Ovary (tissue), 7 donors: ENCODE measurements at regions not wholly inside any gene's neighbourhood (a gene's known extent, or its start where the extent isn't known, plus 50 kb on each side); places are given as distances from the start of the nearest gene placed in this dataset.

Experiments used
- DNase-seq, 5 donors: peaks; one replicate each; pipeline ENCODE4 v3.0.0-alpha.2; 2019 to 2020
- H3K27ac ChIP-seq, 2 donors: fragments of 200-600 bp; one replicate each; pipeline versions ENCODE4 v1.5.1 to v1.8.0; 2019 to 2022
- H3K27me3 ChIP-seq: fragments of 200-600 bp; one replicate; pipeline ENCODE4 v1.8.0; 2022
- H3K36me3 ChIP-seq: fragments of 200-600 bp; sonication (generic); one replicate; pipeline ENCODE4 v1.5.1; 2019
- H3K4me1 ChIP-seq: one replicate; pipeline ENCODE4 v1.8.1; 2013; ENCODE audit warnings: mild to moderate bottlenecking, moderate library complexity; ENCODE audit not compliant: insufficient read depth
- H3K4me3 ChIP-seq: fragments of 200-600 bp; sonication (generic); one replicate; pipeline ENCODE4 v1.5.1; 2017
- H3K9me3 ChIP-seq, 2 donors: fragments of 200-600 bp in 1 of 2; sonication (generic) in 1 of 2; one replicate each; pipeline versions ENCODE4 v1.5.1 to v1.8.1; 2013 to 2019; ENCODE audit warnings: mild to moderate bottlenecking in 1 of 2, moderate library complexity in 1 of 2
- EP300 ChIP-seq: sonication (generic); formaldehyde crosslinking; IDR thresholded peaks from one replicate; pipeline ENCODE4 v1.6.1; 2017; ENCODE audit warnings: antibody characterized with exemption
- POLR2A ChIP-seq: fragments of 450-650 bp; IDR thresholded peaks from one replicate; pipeline ENCODE4 v1.6.1; 2017; ENCODE audit warnings: antibody characterized with exemption, mild to moderate bottlenecking, moderate library complexity
- WGBS, 3 donors: extraction: QIAGEN DNeasy Blood & Tissue Kit in 1 of 3; methylation state at CpG; one replicate each; pipeline versions ENCODE4 v1.1.5 to v1.1.7; 2013 to 2017; 5-methylcytosine and 5-hydroxymethylcytosine counted together
- intact Hi-C, 4 donors: fragments of 100-400 bp; cut with DNase I; formaldehyde crosslinking; loops; one replicate each; pipeline versions ENCODE4 v1.11.0 to v1.15.1; 2022 to 2023
- TF ChIP-seq, protein P1 (sequence below), 3 donors: fragments of 450-650 bp in 2 of 3; fragments of 200-600 bp in 1 of 3; IDR thresholded peaks; one replicate each; pipeline versions ENCODE4 v1.5.1 to v1.8.0; 2016 to 2022; ENCODE audit warnings: antibody characterized with exemption in 3 of 3, mild to moderate bottlenecking in 1 of 3
- donor health status: DM: no; HTN: no; CAD: no; lungs with moderate emphysema.
- donor health status: DM: no; HTN: no; CAD: no.
- donor health status: Bipolar disorder and iron deficiency.
- donor health status: DM: no; HTN: no; CAD: no.
- donor health status: DM: yes; HTN: yes; CAD: no.

DNA sequence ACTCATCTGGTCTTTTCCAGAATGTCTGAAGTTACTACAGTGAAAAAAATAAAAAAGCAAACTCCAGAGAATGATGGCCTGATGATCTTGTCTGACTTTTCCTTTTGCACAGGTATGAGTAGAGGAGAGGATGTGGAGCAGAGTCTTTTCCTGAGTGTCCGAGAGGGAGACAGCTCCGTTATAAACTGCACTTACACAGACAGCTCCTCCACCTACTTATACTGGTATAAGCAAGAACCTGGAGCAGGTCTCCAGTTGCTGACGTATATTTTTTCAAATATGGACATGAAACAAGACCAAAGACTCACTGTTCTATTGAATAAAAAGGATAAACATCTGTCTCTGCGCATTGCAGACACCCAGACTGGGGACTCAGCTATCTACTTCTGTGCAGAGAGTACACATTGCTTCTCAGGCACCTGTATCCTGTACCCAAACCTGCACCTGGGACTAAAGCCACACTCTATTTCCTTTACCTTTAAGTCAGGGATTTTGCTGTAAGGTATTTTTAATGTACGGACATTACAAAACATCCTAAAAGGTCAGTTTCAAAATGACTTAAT is 75.8 kb upstream of the OR4E1 start:
- TF ChIP-seq EP300 (no peak), POLR2A (no peak)
- TF ChIP-seq, protein P1, sequence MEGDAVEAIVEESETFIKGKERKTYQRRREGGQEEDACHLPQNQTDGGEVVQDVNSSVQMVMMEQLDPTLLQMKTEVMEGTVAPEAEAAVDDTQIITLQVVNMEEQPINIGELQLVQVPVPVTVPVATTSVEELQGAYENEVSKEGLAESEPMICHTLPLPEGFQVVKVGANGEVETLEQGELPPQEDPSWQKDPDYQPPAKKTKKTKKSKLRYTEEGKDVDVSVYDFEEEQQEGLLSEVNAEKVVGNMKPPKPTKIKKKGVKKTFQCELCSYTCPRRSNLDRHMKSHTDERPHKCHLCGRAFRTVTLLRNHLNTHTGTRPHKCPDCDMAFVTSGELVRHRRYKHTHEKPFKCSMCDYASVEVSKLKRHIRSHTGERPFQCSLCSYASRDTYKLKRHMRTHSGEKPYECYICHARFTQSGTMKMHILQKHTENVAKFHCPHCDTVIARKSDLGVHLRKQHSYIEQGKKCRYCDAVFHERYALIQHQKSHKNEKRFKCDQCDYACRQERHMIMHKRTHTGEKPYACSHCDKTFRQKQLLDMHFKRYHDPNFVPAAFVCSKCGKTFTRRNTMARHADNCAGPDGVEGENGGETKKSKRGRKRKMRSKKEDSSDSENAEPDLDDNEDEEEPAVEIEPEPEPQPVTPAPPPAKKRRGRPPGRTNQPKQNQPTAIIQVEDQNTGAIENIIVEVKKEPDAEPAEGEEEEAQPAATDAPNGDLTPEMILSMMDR (IDR thresholded peaks at IDR 0.05) = no peak
- Histone ChIP-seq H3K9me3 (no peaks in the 10 kb centered on the region), H3K27ac (no peak overlapping the region), H3K27me3 (no peaks in the 10 kb centered on the region), H3K4me3 (no peak overlapping the region), H3K36me3 (no peaks in the 10 kb centered on the region), H3K4me1 (no peaks in the 10 kb centered on the region)
- intact Hi-C loops = no loop called here
- WGBS, 3 donors = 65 to 81% (median 69%) methylated on average over 5 of the region's 5 CpGs
- DNase-seq = no peak

DNA sequence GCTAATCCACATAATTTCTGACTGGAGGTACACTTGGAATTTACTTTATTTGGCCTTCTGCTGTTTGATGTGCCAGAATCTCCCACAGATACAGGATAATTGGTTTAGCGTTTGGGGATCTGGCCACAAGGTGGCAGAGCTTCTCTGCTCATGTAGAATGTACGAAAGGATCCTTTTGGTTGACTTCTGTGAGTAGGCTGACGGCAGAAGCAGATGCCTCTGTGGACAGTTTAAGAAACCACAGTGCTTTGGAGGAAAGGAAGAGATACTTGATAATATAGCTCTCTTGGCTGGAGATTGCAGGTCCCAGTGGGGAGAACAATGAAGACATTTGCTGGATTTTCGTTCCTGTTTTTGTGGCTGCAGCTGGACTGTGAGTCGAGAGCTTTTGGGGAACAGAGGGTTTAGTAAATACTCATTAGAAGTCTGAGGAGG is 75.3 kb upstream of the OR4E1 start:
- no peaks in the 10 kb centered on the region for H3K27me3 ChIP-seq
- H3K27ac ChIP-seq = no peak overlapping the region
- H3K36me3 ChIP-seq = no peaks in the 10 kb centered on the region
- H3K4me3 ChIP-seq = no peak overlapping the region
- TF ChIP-seq POLR2A = no peak
- WGBS, 3 donors = 16 to 19% (median 16%) methylated on average over 5 of the region's 5 CpGs
- no peaks in the 10 kb centered on the region for H3K9me3 ChIP-seq
- DNase-seq = no peak
- intact Hi-C loops = no loop called here
- H3K4me1 ChIP-seq = no peaks in the 10 kb centered on the region

DNA sequence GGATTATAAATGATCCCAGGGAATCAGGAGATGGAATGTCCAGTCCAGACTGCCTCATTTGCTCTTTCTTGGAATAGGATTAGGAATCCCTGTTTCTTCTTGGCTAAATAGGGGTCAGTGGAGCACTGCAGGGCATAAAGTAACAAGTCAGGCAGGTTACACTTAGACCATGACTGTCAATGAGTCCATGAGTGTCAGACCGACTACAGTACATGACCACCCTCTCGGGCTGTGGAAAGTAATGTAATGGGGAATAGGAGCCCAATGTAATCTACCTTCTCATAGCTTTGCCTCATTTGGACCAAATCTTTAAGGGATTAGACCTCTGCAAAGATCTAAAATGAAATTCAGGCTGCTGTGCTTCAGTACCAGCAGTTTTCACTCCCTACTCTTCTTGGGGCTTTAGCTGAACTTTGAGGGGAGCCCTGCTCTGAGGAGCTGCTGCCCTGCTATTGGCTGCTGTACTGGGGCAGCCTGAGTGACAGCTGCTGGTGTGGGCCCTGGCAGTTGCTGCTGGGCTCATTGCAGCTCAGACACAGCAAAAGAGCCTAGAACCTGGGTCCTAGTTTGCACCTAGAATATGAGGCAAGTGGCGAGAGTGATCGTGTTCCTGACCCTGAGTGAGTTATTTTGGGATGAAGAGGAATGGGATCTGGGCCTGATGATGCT is 62.2 kb upstream of the OR4E1 start:
- intact Hi-C loops = no loop called here
- TF ChIP-seq POLR2A (no peak), EP300 (no peak)
- TF ChIP-seq, protein P1 (IDR thresholded peaks at IDR 0.05) = no peak
- Histone ChIP-seq H3K27me3 (no peaks in the 10 kb centered on the region), H3K4me1 (no peaks in the 10 kb centered on the region), H3K4me3 (no peak overlapping the region), H3K27ac (no peak overlapping the region), H3K36me3 (no peaks in the 10 kb centered on the region), H3K9me3 (no peaks in the 10 kb centered on the region)
- WGBS, 3 donors = 70 to 74% (median 72%) methylated on average over 4 of the region's 4 CpGs
- DNase-seq = no peak

DNA sequence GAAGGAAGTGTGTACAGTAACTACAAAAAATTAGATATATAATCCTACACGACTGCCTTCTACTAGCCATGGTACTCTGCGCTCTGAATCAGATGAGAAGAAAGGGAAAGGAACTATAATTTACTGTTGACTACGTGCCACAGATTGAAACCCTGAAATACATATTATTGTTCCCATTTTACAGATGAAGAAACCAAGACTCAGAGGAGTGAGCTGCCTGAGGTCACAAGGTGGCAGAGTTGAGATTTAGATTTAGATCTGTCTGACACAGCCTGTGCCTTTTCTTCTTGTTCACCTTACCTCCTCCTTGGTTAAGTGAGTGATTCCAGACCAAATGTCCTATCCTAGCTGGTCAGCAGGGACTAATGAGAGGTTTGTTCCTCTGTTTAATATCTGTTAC is 61.6 kb upstream of the OR4E1 start:
- H3K4me3 ChIP-seq = no peak overlapping the region
- no peaks in the 10 kb centered on the region for H3K27me3 ChIP-seq
- no peak for DNase-seq
- TF ChIP-seq EP300 (no peak), POLR2A (no peak)
- TF ChIP-seq, protein P1 (IDR thresholded peaks at IDR 0.05) = no peak
- no peak overlapping the region for H3K27ac ChIP-seq
- intact Hi-C loops = no loop called here
- no peaks in the 10 kb centered on the region for H3K36me3 ChIP-seq
- WGBS, 3 donors = 66 to 79% (median 69%) methylated on average over 3 of the region's 3 CpGs
- no peaks in the 10 kb centered on the region for H3K9me3 ChIP-seq
- no peaks in the 10 kb centered on the region for H3K4me1 ChIP-seq

DNA sequence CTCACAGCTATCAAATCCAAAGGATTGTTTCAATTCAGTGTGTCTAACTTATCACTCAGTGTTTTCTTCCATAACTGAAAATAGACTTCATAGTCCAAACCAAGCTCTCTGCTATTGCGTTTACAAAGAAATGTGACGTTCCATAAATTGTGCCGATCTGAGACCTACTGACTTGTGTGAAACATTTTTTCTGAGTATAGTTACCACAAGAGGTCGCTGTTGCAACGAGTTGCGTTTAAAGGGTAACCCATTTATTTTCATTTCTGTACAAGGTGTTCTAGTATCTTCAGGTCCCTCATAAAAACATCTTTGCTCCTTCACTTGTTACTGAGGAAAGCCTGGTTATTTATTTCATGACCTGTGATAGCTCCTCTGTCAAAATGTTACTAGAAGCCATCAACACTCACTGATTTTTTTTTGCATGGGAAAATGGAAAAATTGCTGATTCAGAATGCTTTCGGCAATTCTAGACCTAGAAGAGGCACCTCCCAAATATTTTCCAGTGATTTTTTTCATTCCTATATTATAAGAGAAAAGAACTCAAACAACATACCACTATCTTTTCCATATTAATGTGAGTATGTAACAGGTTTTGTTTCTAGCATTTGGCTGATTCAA is 60.9 kb upstream of the OR4E1 start:
- Histone ChIP-seq H3K4me3 (no peak overlapping the region), H3K27me3 (no peaks in the 10 kb centered on the region), H3K4me1 (no peaks in the 10 kb centered on the region), H3K27ac (no peak overlapping the region), H3K9me3 (no peaks in the 10 kb centered on the region), H3K36me3 (no peaks in the 10 kb centered on the region)
- DNase-seq = no peak
- TF ChIP-seq EP300 (no peak), POLR2A (no peak)
- TF ChIP-seq, protein P1 (IDR thresholded peaks at IDR 0.05) = no peak
- 20 to 26% (median 21%) methylated on average over 7 of the region's 7 CpGs for WGBS, 3 donors
- intact Hi-C loops = no loop called here
